Esophagus muscularis mucosa (tissue), 4 donors: ENCODE measurements at regions not wholly inside any gene's neighbourhood (a gene's known extent, or its start where the extent isn't known, plus 50 kb on each side); places are given as distances from the start of the nearest gene placed in this dataset.

Experiments used
- DNase-seq: peaks from one replicate; pipeline ENCODE4 v3.0.0-alpha.2; 2017; ENCODE audit errors: extremely low spot score
- H3K27ac ChIP-seq, 4 donors: fragments of 200-600 bp; sonication (generic); replicated peaks in 1 of 4; 1 replicate in 3 of 4; 2 replicates in 1 of 4; pipeline ENCODE4 v1.5.1; 2016 to 2019; ENCODE audit warnings: mild to moderate bottlenecking in 1 of 4
- H3K27me3 ChIP-seq, 4 donors: fragments of 200-600 bp; sonication (generic); one replicate each; pipeline versions ENCODE4 v1.5.1 to v1.6.0; 2016 to 2019
- H3K36me3 ChIP-seq, 4 donors: fragments of 200-600 bp; sonication (generic); one replicate each; pipeline ENCODE4 v1.5.1; 2016 to 2019
- H3K4me1 ChIP-seq, 4 donors: fragments of 200-600 bp; sonication (generic); one replicate each; pipeline ENCODE4 v1.5.1; 2016 to 2019
- H3K4me3 ChIP-seq, 4 donors: fragments of 200-600 bp; sonication (generic); 1 replicate in 2 of 4; 2 replicates in 2 of 4; pipeline ENCODE4 v1.5.1; 2016 to 2019; ENCODE audit warnings: mild to moderate bottlenecking in 4 of 4, moderate library complexity in 1 of 4
- H3K9me3 ChIP-seq, 4 donors: fragments of 200-600 bp; sonication (generic); 1 replicate in 3 of 4; 2 replicates in 1 of 4; pipeline ENCODE4 v1.5.1; 2016 to 2019
- CTCF ChIP-seq, 3 experiments: fragments of 200-600 bp in 2 of 3; fragments of 450-650 bp in 1 of 3; sonication (generic) in 2 of 3; IDR thresholded peaks; one replicate each; pipeline ENCODE4 v1.5.1; 2017 to 2019; ENCODE audit warnings: antibody characterized with exemption in 3 of 3, mild to moderate bottlenecking in 2 of 3, moderate library complexity in 1 of 3
- EP300 ChIP-seq: sonication (generic); formaldehyde crosslinking; IDR thresholded peaks from one replicate; pipeline ENCODE4 v1.6.1; 2017; ENCODE audit warnings: antibody characterized with exemption
- POLR2A ChIP-seq: fragments of 450-650 bp; IDR thresholded peaks from one replicate; pipeline ENCODE4 v1.6.1; 2017; ENCODE audit warnings: antibody characterized with exemption, moderate library complexity, mild to moderate bottlenecking, low read depth
- POLR2AphosphoS5 ChIP-seq, 2 donors: sonication (generic); formaldehyde crosslinking; IDR thresholded peaks; one replicate each; pipeline ENCODE4 v1.6.1; 2017; ENCODE audit warnings: antibody characterized with exemption in 2 of 2
- WGBS: methylation state at CpG from one replicate; pipeline ENCODE4 v1.1.5; 2018; 5-methylcytosine and 5-hydroxymethylcytosine counted together
- intact Hi-C: fragments of 100-400 bp; cut with DNase I; formaldehyde crosslinking; loops from one replicate; pipeline ENCODE4 v1.15.1; 2023

GRCh38 chr6:43978473-43979346 is 148.5 kb downstream of the MRPL14 start:
- intact Hi-C loops, result loop anchor here (10.0 kb wide), 1 partner anchor 204 kb away; the partner anchor contains the start of gene VEGFA
- Histone ChIP-seq H3K4me3 (no peak overlapping the region), H3K27me3 (no peaks in the 10 kb centered on the region), H3K27ac (no peak overlapping the region), H3K9me3 (no peaks in the 10 kb centered on the region), H3K36me3 (no peaks in the 10 kb centered on the region), H3K4me1 (peaks cover 0 to 13% (median 12%) of the 10 kb centered on the region in 4 donors)
- no peak for TF ChIP-seq POLR2A
- no peak for TF ChIP-seq EP300
- TF ChIP-seq CTCF (IDR thresholded peaks at IDR 0.05), result no peak
- TF ChIP-seq POLR2AphosphoS5 (IDR thresholded peaks at IDR 0.05), result no peak
- 86% methylated on average over 11 of the region's 13 CpGs for WGBS
- DNase-seq, result no peak

DNA sequence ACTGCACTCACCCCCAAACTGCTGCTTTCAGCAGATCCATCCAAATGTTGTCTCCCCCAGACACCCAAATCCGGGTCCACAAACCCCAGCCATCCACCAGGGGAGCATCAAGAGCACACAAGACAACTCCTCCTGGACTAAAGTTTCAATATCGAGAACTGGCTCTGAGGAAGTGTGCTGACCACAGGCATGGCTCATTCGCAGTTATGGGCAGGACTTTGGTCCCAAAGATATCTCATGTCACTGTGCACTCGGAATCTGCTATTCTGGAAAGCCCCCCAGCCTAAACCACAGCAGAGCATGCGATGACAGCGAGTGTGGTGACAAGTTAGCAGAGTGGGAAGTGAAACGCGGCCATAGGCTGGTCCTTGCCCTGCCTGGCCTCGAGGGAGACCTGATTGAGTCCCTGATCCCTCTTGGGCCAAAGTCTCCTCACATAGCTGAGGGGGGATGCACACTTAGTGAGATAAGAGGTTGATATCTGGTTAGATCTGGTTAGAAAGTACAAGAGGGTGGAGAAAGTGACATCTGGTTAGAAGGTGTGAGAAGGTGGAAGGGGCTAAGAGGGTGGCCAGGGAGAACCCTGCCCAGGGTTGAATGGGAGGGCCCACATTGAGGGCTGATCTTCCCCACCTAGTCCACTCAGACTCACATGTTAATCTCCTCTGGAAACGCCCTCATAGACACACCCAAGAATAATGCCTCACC is 149.7 kb downstream of the MRPL14 start:
- Histone ChIP-seq H3K27me3 (no peaks in the 10 kb centered on the region), H3K27ac (no peak overlapping the region), H3K4me1 (peaks cover 11 to 25% (median 23%) of the 10 kb centered on the region in 4 donors), H3K9me3 (no peaks in the 10 kb centered on the region), H3K36me3 (no peaks in the 10 kb centered on the region), H3K4me3 (no peak overlapping the region)
- 80% methylated on average over 10 of the region's 10 CpGs for WGBS
- intact Hi-C loops, result loop anchor here (10.0 kb wide), 1 partner anchor 203 kb away; the partner anchor contains the start of gene VEGFA
- DNase-seq, result no peak
- TF ChIP-seq CTCF (IDR thresholded peaks at IDR 0.05) (no peak), POLR2A (no peak), POLR2AphosphoS5 (IDR thresholded peaks at IDR 0.05) (no peak)

DNA sequence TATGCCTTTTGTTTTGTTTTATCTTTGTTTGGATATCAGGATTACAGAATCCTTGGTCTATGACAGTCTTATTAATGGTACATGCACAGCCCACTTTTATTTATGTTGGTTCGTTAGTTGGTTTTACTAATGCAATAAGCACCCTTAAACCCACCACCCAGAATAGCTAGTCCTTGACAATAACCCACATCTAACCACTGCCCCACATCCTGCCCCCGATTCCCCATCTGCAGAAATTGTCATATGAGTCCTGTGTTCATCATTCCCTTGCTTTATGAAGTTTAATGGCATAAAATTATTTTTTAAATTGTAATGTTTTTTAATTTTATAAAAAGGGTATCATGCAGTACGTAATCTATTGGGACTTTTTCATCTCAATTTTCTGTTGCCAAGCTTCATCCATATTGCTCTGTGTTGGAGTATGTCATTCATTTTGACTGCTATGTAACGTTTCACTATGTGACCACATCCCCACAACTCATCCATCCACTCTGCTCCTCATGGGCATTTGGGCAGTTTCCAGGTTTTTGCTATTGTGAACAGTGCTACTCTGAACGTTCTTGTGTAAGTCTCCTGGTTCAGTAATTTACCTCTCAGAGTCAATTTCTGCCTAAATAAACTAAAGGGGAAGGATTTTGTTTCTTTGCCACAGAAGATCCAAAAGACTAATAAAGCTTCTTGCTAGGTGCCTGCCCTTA is 150.4 kb downstream of the MRPL14 start:
- Histone ChIP-seq H3K27ac (no peak overlapping the region), H3K4me1 (peaks cover 18 to 32% (median 30%) of the 10 kb centered on the region in 4 donors), H3K36me3 (no peaks in the 10 kb centered on the region), H3K4me3 (no peak overlapping the region), H3K9me3 (no peaks in the 10 kb centered on the region), H3K27me3 (no peaks in the 10 kb centered on the region)
- 80% methylated on average over 5 of the region's 5 CpGs for WGBS
- TF ChIP-seq POLR2A (no peak), POLR2AphosphoS5 (IDR thresholded peaks at IDR 0.05) (no peak), EP300 (no peak), CTCF (IDR thresholded peaks at IDR 0.05) (no peak)
- no peak for DNase-seq
- intact Hi-C loops, result loop anchor here (10.0 kb wide), 1 partner anchor 202 kb away; the partner anchor contains the start of gene VEGFA

DNA sequence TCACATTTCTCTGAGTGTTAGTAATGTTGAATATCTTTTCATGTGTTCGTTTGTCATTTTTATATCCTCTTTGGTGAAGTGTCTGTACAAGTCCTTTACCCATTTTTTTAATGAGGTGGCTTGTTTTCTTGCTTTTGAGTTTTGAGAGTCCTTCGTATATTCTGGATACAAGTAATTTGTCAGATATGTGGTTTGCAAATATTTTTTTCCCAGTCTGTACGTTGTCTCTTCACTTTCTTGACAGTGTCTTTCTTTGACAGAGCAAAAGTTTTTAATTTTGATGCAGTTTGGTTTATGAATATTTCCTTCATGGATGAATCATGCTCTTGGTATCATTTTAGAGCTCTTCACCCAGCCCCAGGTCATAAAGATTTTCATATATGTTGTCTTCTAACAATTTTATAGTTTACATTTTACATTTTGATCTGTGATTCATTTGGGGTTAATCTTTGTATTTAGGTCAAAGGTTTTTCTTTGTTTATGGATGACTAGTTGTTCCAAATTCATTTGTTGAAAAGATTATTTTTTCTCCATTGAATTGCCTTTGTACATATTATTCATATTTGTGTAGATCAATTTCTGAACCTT is 152.5 kb downstream of the MRPL14 start:
- Histone ChIP-seq H3K4me1 (peaks cover 19 to 51% (median 45%) of the 10 kb centered on the region in 4 donors), H3K36me3 (no peaks in the 10 kb centered on the region), H3K27ac (peak overlapping the region in 1 of 4 donors; percentile 83), H3K27me3 (no peaks in the 10 kb centered on the region), H3K9me3 (no peaks in the 10 kb centered on the region), H3K4me3 (no peak overlapping the region)
- TF ChIP-seq EP300 (no peak), CTCF (IDR thresholded peaks at IDR 0.05) (no peak), POLR2AphosphoS5 (IDR thresholded peaks at IDR 0.05) (no peak), POLR2A (no peak)
- DNase-seq, result no peak
- intact Hi-C loops, result loop anchor here (10.0 kb wide), 1 partner anchor 200 kb away; the partner anchor contains the start of gene VEGFA
- WGBS, result 84% methylated on average over 3 of the region's 3 CpGs
